ENCODE measurements at regions not wholly inside any gene's neighbourhood (a gene's known extent, or its start where the extent isn't known, plus 50 kb on each side); places are given as distances from the start of the nearest gene placed in this dataset.

GRCh38 chr2:21519412-21519811 lies 395.6 kb downstream of the TDRD15 start:
- H3K4me1 ChIP-seq (ENCODE audit: control insufficient read depth in 1 of 2, insufficient read depth in 2 of 2, low read length in 2 of 2) = no peaks in the 10 kb centered on the region
- POLR2A ChIA-PET = no interaction called here
- no peak overlapping the region for H3K9ac ChIP-seq (ENCODE audit: low read length)
- intact Hi-C loops (cut with micrococcal nuclease) = no loop called here
- DNase-seq (ENCODE audit: low read depth, low spot score) (no peak), ATAC-seq (no peak)
- no peak for TF ChIP-seq ATF3 (IDR thresholded peaks at IDR 0.05)
- no peak for TF ChIP-seq JUND (IDR thresholded peaks at IDR 0.05)
- TF ChIP-seq SIN3A (IDR thresholded peaks at IDR 0.05; ENCODE audit: low read depth) = no peak
- no peak for TF ChIP-seq RAD21 (IDR thresholded peaks at IDR 0.05; ENCODE audit: low read depth)
- TF ChIP-seq, protein P1, sequence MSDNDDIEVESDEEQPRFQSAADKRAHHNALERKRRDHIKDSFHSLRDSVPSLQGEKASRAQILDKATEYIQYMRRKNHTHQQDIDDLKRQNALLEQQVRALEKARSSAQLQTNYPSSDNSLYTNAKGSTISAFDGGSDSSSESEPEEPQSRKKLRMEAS (IDR thresholded peaks at IDR 0.05) = no peak
- TF ChIP-seq ZBTB33 (IDR thresholded peaks at IDR 0.05; ENCODE audit: extremely low read depth, insufficient replicate concordance, low read length) = no peak
- no peak for TF ChIP-seq CEBPB (IDR thresholded peaks at IDR 0.05; ENCODE audit: low read depth)
- no peak for TF ChIP-seq ZFX (IDR thresholded peaks at IDR 0.05)
- TF ChIP-seq REST (IDR thresholded peaks at IDR 0.05; ENCODE audit: low read depth) = no peak
- TF ChIP-seq TCF7L2 (IDR thresholded peaks at IDR 0.05; ENCODE audit: borderline replicate concordance, extremely low read depth, insufficient read depth, insufficient read length) = no peak
- TF ChIP-seq EZH2 (IDR thresholded peaks at IDR 0.05) = no peak
- TF ChIP-seq CBX3 (IDR thresholded peaks at IDR 0.05; ENCODE audit: low read depth) = no peak
- TF ChIP-seq, protein P2, sequence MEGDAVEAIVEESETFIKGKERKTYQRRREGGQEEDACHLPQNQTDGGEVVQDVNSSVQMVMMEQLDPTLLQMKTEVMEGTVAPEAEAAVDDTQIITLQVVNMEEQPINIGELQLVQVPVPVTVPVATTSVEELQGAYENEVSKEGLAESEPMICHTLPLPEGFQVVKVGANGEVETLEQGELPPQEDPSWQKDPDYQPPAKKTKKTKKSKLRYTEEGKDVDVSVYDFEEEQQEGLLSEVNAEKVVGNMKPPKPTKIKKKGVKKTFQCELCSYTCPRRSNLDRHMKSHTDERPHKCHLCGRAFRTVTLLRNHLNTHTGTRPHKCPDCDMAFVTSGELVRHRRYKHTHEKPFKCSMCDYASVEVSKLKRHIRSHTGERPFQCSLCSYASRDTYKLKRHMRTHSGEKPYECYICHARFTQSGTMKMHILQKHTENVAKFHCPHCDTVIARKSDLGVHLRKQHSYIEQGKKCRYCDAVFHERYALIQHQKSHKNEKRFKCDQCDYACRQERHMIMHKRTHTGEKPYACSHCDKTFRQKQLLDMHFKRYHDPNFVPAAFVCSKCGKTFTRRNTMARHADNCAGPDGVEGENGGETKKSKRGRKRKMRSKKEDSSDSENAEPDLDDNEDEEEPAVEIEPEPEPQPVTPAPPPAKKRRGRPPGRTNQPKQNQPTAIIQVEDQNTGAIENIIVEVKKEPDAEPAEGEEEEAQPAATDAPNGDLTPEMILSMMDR (IDR thresholded peaks at IDR 0.05 in 2 of 3, conservative IDR thresholded peaks at IDR 0.05 in 1 of 3; ENCODE audit: borderline replicate concordance in 1 of 3, insufficient read depth in 1 of 3, low read depth in 2 of 3, low read length in 2 of 3) = no peak
- no peak for TF ChIP-seq EZH2phosphoT487 (IDR thresholded peaks at IDR 0.05; ENCODE audit: borderline replicate concordance)
- TF ChIP-seq POLR2A (IDR thresholded peaks at IDR 0.05; ENCODE audit: borderline replicate concordance, extremely low read depth, insufficient read depth, insufficient read length) = no peak
- TF ChIP-seq ELF1 (IDR thresholded peaks at IDR 0.05; ENCODE audit: borderline replicate concordance, low read depth) = no peak
- no peak for TF ChIP-seq SRF (IDR thresholded peaks at IDR 0.05; ENCODE audit: low read depth)
- no peak for TF ChIP-seq POLR2AphosphoS5 (IDR thresholded peaks at IDR 0.05; ENCODE audit: low read depth, low read length)
- TF ChIP-seq YY1 (IDR thresholded peaks at IDR 0.05; ENCODE audit: extremely low read depth, insufficient replicate concordance, low read depth, low read length) = no peak
- TF ChIP-seq FOSL1 (IDR thresholded peaks at IDR 0.05; ENCODE audit: low read depth) = no peak
- H3K9me3 ChIP-seq (ENCODE audit: control insufficient read depth in 1 of 2, insufficient read depth in 1 of 2, low read depth in 1 of 2, low read length in 2 of 2) = peaks cover 3 to 17% of the 10 kb centered on the region in 2 experiments; a peak in 3 of 4 replicates
- CTCF ChIA-PET = no interaction called here
- H3K27me3 ChIP-seq (ENCODE audit: insufficient read depth, low read length) = no peaks in the 10 kb centered on the region
- H4K20me1 ChIP-seq (ENCODE audit: insufficient read depth) = no peaks in the 10 kb centered on the region; the same call in 1 of the 2 replicates
- H2AFZ ChIP-seq (ENCODE audit: low read depth, low read length, poor library complexity, severe bottlenecking) = no peak overlapping the region
- H3K36me3 ChIP-seq (ENCODE audit: control insufficient read depth in 1 of 2, insufficient read depth in 2 of 2, low read length in 2 of 2) = no peaks in the 10 kb centered on the region
- no peaks in the 10 kb centered on the region for H3K79me2 ChIP-seq (ENCODE audit: insufficient read depth, low read length)
- no peak overlapping the region for H3K27ac ChIP-seq (ENCODE audit: low read depth, low read length)
- H3K9me2 ChIP-seq (ENCODE audit: insufficient read depth) = no peaks in the 10 kb centered on the region
- BruUV-seq (replicated peaks) = no TSS peak
- H3K4me2 ChIP-seq (ENCODE audit: low read length) = no peak overlapping the region
- RAD21 ChIA-PET (ENCODE audit: low non-redundant PET in 1 of 2, low total read pairs in 2 of 2, uncharacterized antibody in 2 of 2, unreplicated experiment in 2 of 2) = no interaction called here
- no peak overlapping the region for H3K4me3 ChIP-seq (replicated peaks in 1 of 2; ENCODE audit: low read depth in 1 of 2, low read length in 2 of 2)
